DOHH2 (cell line): ENCODE measurements at regions not wholly inside any gene's neighbourhood (a gene's known extent, or its start where the extent isn't known, plus 50 kb on each side); places are given as distances from the start of the nearest gene placed in this dataset.

Experiments used
- CTCF ChIP-seq: fragments of 200-600 bp; sonication (generic); IDR thresholded peaks from one replicate; pipeline ENCODE4 v1.5.1; 2014; ENCODE audit warnings: antibody characterized with exemption, mild to moderate bottlenecking, low read depth, low read length; ENCODE audit not compliant: poor library complexity, severe bottlenecking
- EZH2phosphoT487 ChIP-seq: fragments of 200-600 bp; sonication (generic); IDR thresholded peaks from 2 replicates; pipeline ENCODE4 v1.6.1; 2017; ENCODE audit warnings: borderline replicate concordance, mild to moderate bottlenecking, antibody characterized with exemption, low read length, moderate library complexity, mixed read lengths

DNA sequence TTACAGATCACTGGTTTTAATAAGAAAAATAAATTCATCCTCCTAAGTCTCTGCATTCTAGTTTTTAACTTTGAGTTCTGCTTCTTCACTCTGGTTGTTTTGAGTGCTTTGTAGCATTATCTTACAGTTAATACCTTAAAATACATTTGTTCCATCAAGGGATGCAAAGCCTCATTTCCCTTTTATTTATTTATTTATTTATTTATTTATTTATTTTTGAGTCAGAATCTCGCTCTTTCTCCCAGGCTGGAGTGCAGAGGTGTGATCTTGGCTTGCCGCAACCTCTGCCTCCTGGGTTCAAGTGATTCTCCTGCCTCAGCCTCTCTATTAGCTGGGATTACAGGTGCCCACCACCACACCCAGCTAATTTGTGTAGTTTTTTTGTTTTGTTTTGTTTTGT lies 147.8 kb downstream of the ZNF326 start:
- TF ChIP-seq CTCF (no peak), EZH2phosphoT487 (no peak)
